ENCODE measurements at regions not wholly inside any gene's neighbourhood (a gene's known extent, or its start where the extent isn't known, plus 50 kb on each side); places are given as distances from the start of the nearest gene placed in this dataset.

GRCh38 chr2:150944315-150944714 is 317.3 kb downstream of the RBM43 start:
- no peak for TF ChIP-seq CTCF (IDR thresholded peaks at IDR 0.05)
- TF ChIP-seq POLR2A (IDR thresholded peaks at IDR 0.05) = no peak
